Heart left ventricle (tissue), 13 donors: ENCODE measurements at regions not wholly inside any gene's neighbourhood (a gene's known extent, or its start where the extent isn't known, plus 50 kb on each side); places are given as distances from the start of the nearest gene placed in this dataset.

Experiments used
- POLR2A ChIP-seq, 2 donors: fragments of 450-650 bp; IDR thresholded peaks; one replicate each; pipeline ENCODE4 v1.6.1; 2017; ENCODE audit warnings: antibody characterized with exemption in 2 of 2, mild to moderate bottlenecking in 2 of 2, moderate library complexity in 2 of 2
- TF ChIP-seq, protein P1 (sequence below), 12 donors: fragments of 200-600 bp; sonication (generic) in 4 of 12; IDR thresholded peaks; one replicate each; pipeline versions ENCODE4 v1.5.0 to v1.8.0; 2018 to 2022; ENCODE audit warnings: antibody characterized with exemption in 12 of 12, mild to moderate bottlenecking in 5 of 12
- donor health status: ischemic (EF 13 %, LVEDD 7.1; RV severe dilation, severe dysfunction).
- donor health status: DM: no; HTN: yes; CAD: no.
- donor health status: DM: no; HTN: no; CAD: no.
- donor health status: ischemic (EF 25% LVEDD 6.9; RV normal size, moderate dysfunction).
- donor health status: ischemic (EF 25% LVEDD 5.7; RV mildly dilated, moderate dysfunction).
- donor health status: ischemic (EF 35%, LVEDD 5.7; RV mildly dilated, moderate dysfunction).
- donor health status: nonischemic (EF 11% LVEDD 7.7; RV severe dilation, severe dysfunction).
- donor health status: DM: yes; HTN: yes; CAD: no.
- donor health status: PGD.
- donor health status: ischemic (EF 29% LVEDD 5.4; RV normal size, mild dysfunction).
- donor health status: nonischemic (EF 23%, LVEDD 6.1; RV moderate dilation, normal function).

DNA sequence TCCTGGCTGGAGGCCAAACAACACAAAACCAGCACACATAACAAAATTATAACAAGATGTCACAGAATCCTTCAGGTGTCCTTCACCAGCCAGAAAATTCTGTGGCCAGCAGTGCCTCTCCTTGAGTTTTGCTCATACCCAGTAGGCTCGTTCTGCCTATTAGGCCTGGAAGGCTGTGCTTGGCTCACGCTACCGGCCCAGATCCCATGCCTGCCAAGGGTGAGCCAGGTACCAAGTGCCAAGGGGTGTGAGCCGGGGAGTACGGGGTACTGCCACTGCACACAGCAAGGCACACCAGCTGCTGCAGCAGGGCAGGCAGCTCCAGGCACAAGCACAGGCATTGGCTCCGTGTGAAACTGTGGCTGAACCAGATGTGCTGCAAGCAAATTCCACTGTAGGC lies 1562.0 kb downstream of the REEP3 start:
- TF ChIP-seq, protein P1, sequence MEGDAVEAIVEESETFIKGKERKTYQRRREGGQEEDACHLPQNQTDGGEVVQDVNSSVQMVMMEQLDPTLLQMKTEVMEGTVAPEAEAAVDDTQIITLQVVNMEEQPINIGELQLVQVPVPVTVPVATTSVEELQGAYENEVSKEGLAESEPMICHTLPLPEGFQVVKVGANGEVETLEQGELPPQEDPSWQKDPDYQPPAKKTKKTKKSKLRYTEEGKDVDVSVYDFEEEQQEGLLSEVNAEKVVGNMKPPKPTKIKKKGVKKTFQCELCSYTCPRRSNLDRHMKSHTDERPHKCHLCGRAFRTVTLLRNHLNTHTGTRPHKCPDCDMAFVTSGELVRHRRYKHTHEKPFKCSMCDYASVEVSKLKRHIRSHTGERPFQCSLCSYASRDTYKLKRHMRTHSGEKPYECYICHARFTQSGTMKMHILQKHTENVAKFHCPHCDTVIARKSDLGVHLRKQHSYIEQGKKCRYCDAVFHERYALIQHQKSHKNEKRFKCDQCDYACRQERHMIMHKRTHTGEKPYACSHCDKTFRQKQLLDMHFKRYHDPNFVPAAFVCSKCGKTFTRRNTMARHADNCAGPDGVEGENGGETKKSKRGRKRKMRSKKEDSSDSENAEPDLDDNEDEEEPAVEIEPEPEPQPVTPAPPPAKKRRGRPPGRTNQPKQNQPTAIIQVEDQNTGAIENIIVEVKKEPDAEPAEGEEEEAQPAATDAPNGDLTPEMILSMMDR (IDR thresholded peaks at IDR 0.05), result no peak
- no peak for TF ChIP-seq POLR2A (IDR thresholded peaks at IDR 0.05)
